Astrocyte (in vitro differentiated cells and primary cell): ENCODE measurements at regions not wholly inside any gene's neighbourhood (a gene's known extent, or its start where the extent isn't known, plus 50 kb on each side); places are given as distances from the start of the nearest gene placed in this dataset.

Source experiments
- DNase-seq: peaks from one replicate; pipeline ENCODE4 v3.0.0-alpha.2; 2010; ENCODE audit warnings: low read depth
- FAIRE-seq: peaks from 2 replicates; lab custom pipeline; 2011; peaks lifted over from hg19 to GRCh38; lab: Jason Lieb, UNC
- H2AFZ ChIP-seq: 2 replicates; pipeline ENCODE4 v1.6.0; 2012; ENCODE audit warnings: low read depth, low read length, inconsistent platforms
- H3K27ac ChIP-seq: 2 replicates; pipeline ENCODE4 v1.5.1; 2011; ENCODE audit warnings: low read depth, low read length, inconsistent platforms
- H3K27me3 ChIP-seq: 2 replicates; pipeline ENCODE4 v1.6.0; 2011; ENCODE audit warnings: low read length, inconsistent platforms; ENCODE audit not compliant: insufficient read depth
- H3K36me3 ChIP-seq: 2 replicates; pipeline ENCODE4 v1.5.1; 2011; ENCODE audit warnings: low read length, inconsistent platforms; ENCODE audit not compliant: insufficient read depth
- H3K4me1 ChIP-seq: 2 replicates; pipeline ENCODE4 v1.5.1; 2011; ENCODE audit warnings: low read length, inconsistent platforms; ENCODE audit not compliant: insufficient read depth
- H3K4me2 ChIP-seq: 2 replicates; pipeline ENCODE4 v1.6.0; 2012; ENCODE audit warnings: low read length, inconsistent platforms
- H3K4me3 ChIP-seq: 2 replicates; pipeline ENCODE4 v1.5.1; 2011; ENCODE audit warnings: low read depth, mild to moderate bottlenecking, low read length, inconsistent platforms; ENCODE audit not compliant: insufficient read depth
- H3K79me2 ChIP-seq: 2 replicates; pipeline ENCODE4 v1.6.0; 2012; ENCODE audit warnings: mild to moderate bottlenecking, low read length, inconsistent platforms; ENCODE audit not compliant: insufficient read depth
- H3K9ac ChIP-seq: 2 replicates; pipeline ENCODE4 v1.6.0; 2012; ENCODE audit warnings: mild to moderate bottlenecking, low read length, inconsistent platforms
- H3K9me3 ChIP-seq: 2 replicates; pipeline ENCODE4 v1.5.1; 2012; ENCODE audit warnings: low read depth, mild to moderate bottlenecking, low read length, inconsistent platforms; ENCODE audit not compliant: insufficient read depth
- H4K20me1 ChIP-seq: 2 replicates; pipeline ENCODE4 v1.6.0; 2012; ENCODE audit warnings: low read length, inconsistent platforms; ENCODE audit not compliant: insufficient read depth
- H3K27ac Mint-ChIP-seq: one replicate; pipeline ENCODE4 v1.8.0; 2021; ENCODE audit warnings: mild to moderate bottlenecking, mixed read lengths; ENCODE audit not compliant: unreplicated experiment
- H3K27me3 Mint-ChIP-seq: one replicate; pipeline ENCODE4 v1.8.0; 2021; ENCODE audit warnings: low read depth, mixed read lengths; ENCODE audit not compliant: unreplicated experiment
- H3K36me3 Mint-ChIP-seq: one replicate; pipeline ENCODE4 v1.8.0; 2021; ENCODE audit warnings: low read depth, mixed read lengths; ENCODE audit not compliant: unreplicated experiment
- H3K4me1 Mint-ChIP-seq: one replicate; pipeline ENCODE4 v1.8.0; 2021; ENCODE audit warnings: low read depth, mixed read lengths; ENCODE audit not compliant: unreplicated experiment
- H3K4me3 Mint-ChIP-seq: one replicate; pipeline ENCODE4 v1.8.0; 2021; ENCODE audit warnings: mild to moderate bottlenecking, moderate library complexity, mixed read lengths; ENCODE audit not compliant: unreplicated experiment
- H3K9me3 Mint-ChIP-seq: one replicate; pipeline ENCODE4 v1.8.0; 2021; ENCODE audit warnings: mild to moderate bottlenecking, mixed read lengths; ENCODE audit not compliant: unreplicated experiment
- EZH2 ChIP-seq: IDR thresholded peaks from 2 replicates; pipeline ENCODE4 v1.6.1; 2012; ENCODE audit warnings: mild to moderate bottlenecking, low read length, inconsistent platforms; ENCODE audit not compliant: insufficient read depth
- TF ChIP-seq, protein P1 (sequence below): IDR thresholded peaks from 2 replicates; pipeline ENCODE4 v1.5.1; 2011; ENCODE audit warnings: low read depth, mild to moderate bottlenecking, inconsistent platforms, low read length, moderate library complexity; ENCODE audit not compliant: insufficient read depth

GRCh38 chr5:28751396-28751795 is 1713.0 kb upstream of the CDH9 start:
- Mint-ChIP-seq H3K27ac (no peak overlapping the region), H3K4me1 (peaks cover 7% of the 10 kb centered on the region), H3K36me3 (no peaks in the 10 kb centered on the region), H3K9me3 (peaks cover 2% of the 10 kb centered on the region), H3K27me3 (no peaks in the 10 kb centered on the region), H3K4me3 (no peak overlapping the region)
- Histone ChIP-seq H3K27ac (no peak overlapping the region), H3K79me2 (no peaks in the 10 kb centered on the region), H3K9me3 (no peaks in the 10 kb centered on the region), H3K9ac (no peak overlapping the region), H3K4me1 (no peaks in the 10 kb centered on the region), H3K4me3 (no peak overlapping the region), H3K36me3 (no peaks in the 10 kb centered on the region), H4K20me1 (no peaks in the 10 kb centered on the region), H3K27me3 (no peaks in the 10 kb centered on the region), H2AFZ (no peak overlapping the region), H3K4me2 (no peak overlapping the region)
- TF ChIP-seq EZH2: no peak
- TF ChIP-seq, protein P1, sequence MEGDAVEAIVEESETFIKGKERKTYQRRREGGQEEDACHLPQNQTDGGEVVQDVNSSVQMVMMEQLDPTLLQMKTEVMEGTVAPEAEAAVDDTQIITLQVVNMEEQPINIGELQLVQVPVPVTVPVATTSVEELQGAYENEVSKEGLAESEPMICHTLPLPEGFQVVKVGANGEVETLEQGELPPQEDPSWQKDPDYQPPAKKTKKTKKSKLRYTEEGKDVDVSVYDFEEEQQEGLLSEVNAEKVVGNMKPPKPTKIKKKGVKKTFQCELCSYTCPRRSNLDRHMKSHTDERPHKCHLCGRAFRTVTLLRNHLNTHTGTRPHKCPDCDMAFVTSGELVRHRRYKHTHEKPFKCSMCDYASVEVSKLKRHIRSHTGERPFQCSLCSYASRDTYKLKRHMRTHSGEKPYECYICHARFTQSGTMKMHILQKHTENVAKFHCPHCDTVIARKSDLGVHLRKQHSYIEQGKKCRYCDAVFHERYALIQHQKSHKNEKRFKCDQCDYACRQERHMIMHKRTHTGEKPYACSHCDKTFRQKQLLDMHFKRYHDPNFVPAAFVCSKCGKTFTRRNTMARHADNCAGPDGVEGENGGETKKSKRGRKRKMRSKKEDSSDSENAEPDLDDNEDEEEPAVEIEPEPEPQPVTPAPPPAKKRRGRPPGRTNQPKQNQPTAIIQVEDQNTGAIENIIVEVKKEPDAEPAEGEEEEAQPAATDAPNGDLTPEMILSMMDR: no peak
- FAIRE-seq (no peak), DNase-seq (no peak)

DNA sequence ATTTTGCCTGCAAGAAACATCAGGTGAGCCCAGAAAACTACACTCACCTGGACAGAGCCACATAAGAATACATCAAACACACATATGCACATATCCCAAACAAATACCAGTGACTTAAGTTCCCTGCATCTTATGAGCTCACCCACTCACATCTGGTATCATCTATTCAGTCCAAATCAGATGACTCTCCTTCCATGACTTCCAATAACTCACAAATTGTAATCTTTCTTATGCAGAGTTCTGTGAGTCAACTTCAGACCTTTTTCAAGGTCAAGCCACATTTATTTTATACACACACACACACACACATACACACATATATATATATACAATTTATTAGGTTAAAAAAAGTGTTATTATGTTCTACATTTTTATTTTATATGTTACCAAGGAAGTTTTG is 1711.9 kb upstream of the CDH9 start:
- no peaks in the 10 kb centered on the region for H3K4me1 ChIP-seq
- H3K9ac ChIP-seq: no peak overlapping the region
- H3K27ac ChIP-seq: no peak overlapping the region
- TF ChIP-seq EZH2: no peak
- TF ChIP-seq, protein P1: no peak
- Mint-ChIP-seq H3K36me3 (no peaks in the 10 kb centered on the region), H3K27me3 (no peaks in the 10 kb centered on the region), H3K4me1 (peaks cover 7% of the 10 kb centered on the region), H3K27ac (no peak overlapping the region), H3K4me3 (no peak overlapping the region), H3K9me3 (peaks cover 2% of the 10 kb centered on the region)
- no peaks in the 10 kb centered on the region for H3K27me3 ChIP-seq
- H3K4me3 ChIP-seq: no peak overlapping the region
- H3K9me3 ChIP-seq: no peaks in the 10 kb centered on the region
- no peaks in the 10 kb centered on the region for H4K20me1 ChIP-seq
- no peak overlapping the region for H3K4me2 ChIP-seq
- H3K79me2 ChIP-seq: no peaks in the 10 kb centered on the region
- no peak overlapping the region for H2AFZ ChIP-seq
- DNase-seq (peak; percentile 40), FAIRE-seq (no peak)
- H3K36me3 ChIP-seq: no peaks in the 10 kb centered on the region

- Mint-ChIP-seq H3K4me1 (peaks cover 9% of the 10 kb centered on the region), H3K36me3 (no peaks in the 10 kb centered on the region), H3K9me3 (peaks cover 2% of the 10 kb centered on the region), H3K4me3 (no peak overlapping the region), H3K27ac (peak overlapping the region; percentile 95), H3K27me3 (no peaks in the 10 kb centered on the region)
- H3K4me2 ChIP-seq: no peak overlapping the region
- DNase-seq (no peak), FAIRE-seq (no peak)
- no peaks in the 10 kb centered on the region for H3K27me3 ChIP-seq
- no peaks in the 10 kb centered on the region for H3K79me2 ChIP-seq
- H3K9ac ChIP-seq: no peak overlapping the region
- H2AFZ ChIP-seq: no peak overlapping the region
- TF ChIP-seq EZH2: no peak
- TF ChIP-seq, protein P1: no peak
- no peak overlapping the region for H3K27ac ChIP-seq
- H3K9me3 ChIP-seq: no peaks in the 10 kb centered on the region
- no peak overlapping the region for H3K4me3 ChIP-seq
- no peaks in the 10 kb centered on the region for H3K36me3 ChIP-seq
- no peaks in the 10 kb centered on the region for H4K20me1 ChIP-seq
- peaks cover 3% of the 10 kb centered on the region for H3K4me1 ChIP-seq
These were observed 1710.1 kb upstream of the CDH9 start for GRCh38 chr5:28748446-28748845.
